ENCODE measurements at regions not wholly inside any gene's neighbourhood (a gene's known extent, or its start where the extent isn't known, plus 50 kb on each side); places are given as distances from the start of the nearest gene placed in this dataset.

GRCh38 chr15:38042211-38042610 lies 107.8 kb downstream of the TMCO5A start:
- TF ChIP-seq EZH2 (IDR thresholded peaks at IDR 0.05; ENCODE audit: borderline replicate concordance) = no peak
- no peak for TF ChIP-seq EZH2phosphoT487 (IDR thresholded peaks at IDR 0.05; ENCODE audit: low read depth, severe bottlenecking, unreplicated experiment)
- no peak for TF ChIP-seq CTCF (IDR thresholded peaks at IDR 0.05; ENCODE audit: poor library complexity)
